ENCODE measurements at regions not wholly inside any gene's neighbourhood (a gene's known extent, or its start where the extent isn't known, plus 50 kb on each side); places are given as distances from the start of the nearest gene placed in this dataset.

DNA sequence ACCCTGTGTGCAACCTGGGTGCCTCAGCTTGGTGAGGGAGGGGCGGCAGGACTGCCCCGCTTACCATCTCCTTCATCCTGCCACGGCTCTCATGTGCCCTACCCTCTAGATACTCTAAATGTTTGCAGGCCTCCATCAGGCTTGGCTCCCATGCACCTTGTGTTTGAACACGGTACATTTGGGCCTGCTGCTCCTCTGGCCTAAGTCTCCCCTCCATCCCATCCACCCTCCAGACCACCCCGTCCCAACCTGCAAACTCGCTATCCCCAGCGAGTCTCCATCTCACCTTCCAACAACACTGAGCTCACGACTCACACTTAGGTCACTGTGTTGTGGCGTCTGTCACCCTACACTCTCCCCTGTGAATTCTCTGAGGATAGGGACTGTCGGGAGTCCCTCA lies 274.2 kb downstream of the TEX29 start:
- FAIRE-seq, result no peak
- no peak overlapping the region for H3K4me2 ChIP-seq (ENCODE audit: low read length)
- H3K27me3 Mint-ChIP-seq (ENCODE audit: low read depth, unreplicated experiment), result peaks cover 54% of the 10 kb centered on the region
- no peaks in the 10 kb centered on the region for H3K79me2 ChIP-seq (ENCODE audit: insufficient read depth, low read length)
- H3K9me3 ChIP-seq (ENCODE audit: insufficient read depth, low read depth, low read length), result peaks cover 11% of the 10 kb centered on the region
- H3K27me3 ChIP-seq (ENCODE audit: insufficient read depth, low read length), result no peaks in the 10 kb centered on the region
- no peak overlapping the region for H3K27ac Mint-ChIP-seq (ENCODE audit: unreplicated experiment)
- no peaks in the 10 kb centered on the region for H3K36me3 ChIP-seq (ENCODE audit: insufficient read depth, low read length)
- H3K27ac ChIP-seq (ENCODE audit: low read depth, low read length), result no peak overlapping the region
- no peak overlapping the region for H3K4me3 Mint-ChIP-seq (ENCODE audit: unreplicated experiment)
- H3K36me3 Mint-ChIP-seq (ENCODE audit: low read depth, unreplicated experiment), result no peaks in the 10 kb centered on the region
- DNase-seq (ENCODE audit: low read depth), result no peak
- H3K9ac ChIP-seq (ENCODE audit: low read length), result no peak overlapping the region
- H2AFZ ChIP-seq (ENCODE audit: low read depth, low read length), result no peak overlapping the region
- H3K4me3 ChIP-seq (ENCODE audit: insufficient read depth, low read depth, low read length), result no peak overlapping the region
- TF ChIP-seq, protein P1, sequence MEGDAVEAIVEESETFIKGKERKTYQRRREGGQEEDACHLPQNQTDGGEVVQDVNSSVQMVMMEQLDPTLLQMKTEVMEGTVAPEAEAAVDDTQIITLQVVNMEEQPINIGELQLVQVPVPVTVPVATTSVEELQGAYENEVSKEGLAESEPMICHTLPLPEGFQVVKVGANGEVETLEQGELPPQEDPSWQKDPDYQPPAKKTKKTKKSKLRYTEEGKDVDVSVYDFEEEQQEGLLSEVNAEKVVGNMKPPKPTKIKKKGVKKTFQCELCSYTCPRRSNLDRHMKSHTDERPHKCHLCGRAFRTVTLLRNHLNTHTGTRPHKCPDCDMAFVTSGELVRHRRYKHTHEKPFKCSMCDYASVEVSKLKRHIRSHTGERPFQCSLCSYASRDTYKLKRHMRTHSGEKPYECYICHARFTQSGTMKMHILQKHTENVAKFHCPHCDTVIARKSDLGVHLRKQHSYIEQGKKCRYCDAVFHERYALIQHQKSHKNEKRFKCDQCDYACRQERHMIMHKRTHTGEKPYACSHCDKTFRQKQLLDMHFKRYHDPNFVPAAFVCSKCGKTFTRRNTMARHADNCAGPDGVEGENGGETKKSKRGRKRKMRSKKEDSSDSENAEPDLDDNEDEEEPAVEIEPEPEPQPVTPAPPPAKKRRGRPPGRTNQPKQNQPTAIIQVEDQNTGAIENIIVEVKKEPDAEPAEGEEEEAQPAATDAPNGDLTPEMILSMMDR (IDR thresholded peaks at IDR 0.05; ENCODE audit: insufficient read depth, low read depth, low read length), result no peak
- TF ChIP-seq EZH2 (IDR thresholded peaks at IDR 0.05; ENCODE audit: insufficient read depth, low read length), result no peak
- H3K4me1 Mint-ChIP-seq (ENCODE audit: low read depth, unreplicated experiment), result no peaks in the 10 kb centered on the region
- no peaks in the 10 kb centered on the region for H3K4me1 ChIP-seq (ENCODE audit: insufficient read depth, low read length)
- no peaks in the 10 kb centered on the region for H4K20me1 ChIP-seq (ENCODE audit: insufficient read depth, low read length)
- peaks cover 9% of the 10 kb centered on the region for H3K9me3 Mint-ChIP-seq (ENCODE audit: unreplicated experiment)

DNA sequence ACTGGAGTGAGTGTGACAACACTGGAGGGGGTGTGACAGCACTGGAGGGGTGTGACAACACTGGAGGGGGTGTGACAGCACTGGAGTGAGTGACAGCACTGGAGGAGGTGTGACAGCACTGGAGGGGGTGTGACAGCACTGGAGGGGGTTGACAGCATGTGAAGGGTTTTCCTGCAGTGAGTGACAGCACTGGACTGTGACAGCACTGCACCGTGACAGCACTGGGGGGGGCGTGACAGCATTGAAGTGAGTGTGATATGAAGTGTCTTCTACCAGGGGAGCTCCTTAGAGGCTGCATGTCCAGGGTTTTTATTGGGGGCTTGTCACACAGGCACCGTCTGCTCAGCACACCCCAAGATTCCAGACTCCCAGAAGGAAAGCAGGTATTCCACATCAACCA lies 274.8 kb downstream of the TEX29 start:
- Histone ChIP-seq H3K27me3 (ENCODE audit: insufficient read depth, low read length) (no peaks in the 10 kb centered on the region), H3K36me3 (ENCODE audit: insufficient read depth, low read length) (no peaks in the 10 kb centered on the region), H3K9ac (ENCODE audit: low read length) (no peak overlapping the region), H3K4me3 (ENCODE audit: insufficient read depth, low read depth, low read length) (no peak overlapping the region), H3K4me2 (ENCODE audit: low read length) (no peak overlapping the region), H2AFZ (ENCODE audit: low read depth, low read length) (no peak overlapping the region), H3K27ac (ENCODE audit: low read depth, low read length) (no peak overlapping the region), H3K9me3 (ENCODE audit: insufficient read depth, low read depth, low read length) (peaks cover 11% of the 10 kb centered on the region), H3K79me2 (ENCODE audit: insufficient read depth, low read length) (no peaks in the 10 kb centered on the region), H3K4me1 (ENCODE audit: insufficient read depth, low read length) (no peaks in the 10 kb centered on the region), H4K20me1 (ENCODE audit: insufficient read depth, low read length) (no peaks in the 10 kb centered on the region)
- Mint-ChIP-seq H3K27me3 (ENCODE audit: low read depth, unreplicated experiment) (peaks cover 54% of the 10 kb centered on the region), H3K9me3 (ENCODE audit: unreplicated experiment) (peaks cover 6% of the 10 kb centered on the region), H3K27ac (ENCODE audit: unreplicated experiment) (no peak overlapping the region), H3K36me3 (ENCODE audit: low read depth, unreplicated experiment) (no peaks in the 10 kb centered on the region), H3K4me3 (ENCODE audit: unreplicated experiment) (no peak overlapping the region), H3K4me1 (ENCODE audit: low read depth, unreplicated experiment) (no peaks in the 10 kb centered on the region)
- TF ChIP-seq, protein P1 (IDR thresholded peaks at IDR 0.05; ENCODE audit: insufficient read depth, low read depth, low read length), result no peak
- TF ChIP-seq EZH2 (IDR thresholded peaks at IDR 0.05; ENCODE audit: insufficient read depth, low read length), result no peak
- no peak for FAIRE-seq
- no peak for DNase-seq (ENCODE audit: low read depth)

DNA sequence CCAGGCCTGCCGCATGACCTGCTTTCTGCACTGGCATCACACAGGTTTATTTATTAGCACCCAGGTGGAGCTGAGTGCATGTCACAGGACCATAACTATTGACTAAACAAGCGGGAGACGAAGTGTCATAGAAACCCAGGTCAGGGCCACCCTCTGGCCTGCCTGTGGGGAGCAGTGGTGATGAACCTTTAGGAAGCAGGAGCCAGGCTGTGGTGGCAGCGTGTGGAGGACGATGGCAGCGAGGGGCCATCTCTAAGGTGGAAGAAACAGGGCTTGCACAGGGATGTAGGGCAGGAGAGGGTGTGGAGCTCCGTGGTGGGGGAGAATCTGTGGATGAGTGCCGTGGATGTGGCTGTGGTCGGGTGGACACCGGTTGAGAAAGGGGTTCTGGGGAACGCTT lies 275.3 kb downstream of the TEX29 start:
- TF ChIP-seq, protein P1 (IDR thresholded peaks at IDR 0.05; ENCODE audit: insufficient read depth, low read depth, low read length), result no peak
- no peak for TF ChIP-seq EZH2 (IDR thresholded peaks at IDR 0.05; ENCODE audit: insufficient read depth, low read length)
- Histone ChIP-seq H3K9me3 (ENCODE audit: insufficient read depth, low read depth, low read length) (peaks cover 11% of the 10 kb centered on the region), H3K36me3 (ENCODE audit: insufficient read depth, low read length) (no peaks in the 10 kb centered on the region), H4K20me1 (ENCODE audit: insufficient read depth, low read length) (no peaks in the 10 kb centered on the region), H3K4me2 (ENCODE audit: low read length) (no peak overlapping the region), H3K9ac (ENCODE audit: low read length) (no peak overlapping the region), H3K4me1 (ENCODE audit: insufficient read depth, low read length) (no peaks in the 10 kb centered on the region), H2AFZ (ENCODE audit: low read depth, low read length) (no peak overlapping the region), H3K27me3 (ENCODE audit: insufficient read depth, low read length) (no peaks in the 10 kb centered on the region), H3K79me2 (ENCODE audit: insufficient read depth, low read length) (no peaks in the 10 kb centered on the region), H3K27ac (ENCODE audit: low read depth, low read length) (no peak overlapping the region), H3K4me3 (ENCODE audit: insufficient read depth, low read depth, low read length) (no peak overlapping the region)
- no peak for FAIRE-seq
- Mint-ChIP-seq H3K36me3 (ENCODE audit: low read depth, unreplicated experiment) (no peaks in the 10 kb centered on the region), H3K9me3 (ENCODE audit: unreplicated experiment) (peaks cover 4% of the 10 kb centered on the region), H3K4me1 (ENCODE audit: low read depth, unreplicated experiment) (no peaks in the 10 kb centered on the region), H3K27me3 (ENCODE audit: low read depth, unreplicated experiment) (peaks cover 53% of the 10 kb centered on the region), H3K4me3 (ENCODE audit: unreplicated experiment) (no peak overlapping the region), H3K27ac (ENCODE audit: unreplicated experiment) (no peak overlapping the region)
- DNase-seq (ENCODE audit: low read depth), result no peak
